ENCODE measurements at regions not wholly inside any gene's neighbourhood (a gene's known extent, or its start where the extent isn't known, plus 50 kb on each side); places are given as distances from the start of the nearest gene placed in this dataset.

- H3K36me3 ChIP-seq (ENCODE audit: insufficient read depth): no peaks in the 10 kb centered on the region
Measured at GRCh38 chr12:82533341-82533740, 153.4 kb upstream of the TMTC2 start.

More at GRCh38 chr12:82533341-82533740, 153.4 kb upstream of the TMTC2 start:
- Histone ChIP-seq H3K4me3 (no peak overlapping the region), H3K4me2 (no peak overlapping the region), H3K27ac (ENCODE audit: low read depth) (no peak overlapping the region), H2AFZ (no peak overlapping the region), H3K79me2 (replicated peaks; ENCODE audit: insufficient read depth) (no peaks in the 10 kb centered on the region), H4K20me1 (replicated peaks; ENCODE audit: insufficient read depth) (no peaks in the 10 kb centered on the region), H3F3A (replicated peaks; ENCODE audit: low read depth) (no peaks in the 10 kb centered on the region), H3K9me2 (ENCODE audit: insufficient read depth) (no peaks in the 10 kb centered on the region), H3K4me1 (ENCODE audit: insufficient read depth) (no peaks in the 10 kb centered on the region), H3K27me3 (ENCODE audit: insufficient read depth) (no peaks in the 10 kb centered on the region)
- no peak overlapping the region for H3K27ac Mint-ChIP-seq
- peaks cover 4% of the 10 kb centered on the region for H3K27me3 Mint-ChIP-seq (ENCODE audit: insufficient read depth, low read depth, poor library complexity)
- TF ChIP-seq ZNF331 (CRISPR knock-in tag; IDR thresholded peaks at IDR 0.05; ENCODE audit: low read depth): no peak
- no peak for TF ChIP-seq ZNF462 (CRISPR knock-in tag; IDR thresholded peaks at IDR 0.05)
- no peak for TF ChIP-seq NANOG (IDR thresholded peaks at IDR 0.05; ENCODE audit: borderline replicate concordance)
- TF ChIP-seq CTCF (conservative IDR thresholded peaks at IDR 0.05; ENCODE audit: low read depth in 2 of 2): no peak
- TF ChIP-seq, protein P1, sequence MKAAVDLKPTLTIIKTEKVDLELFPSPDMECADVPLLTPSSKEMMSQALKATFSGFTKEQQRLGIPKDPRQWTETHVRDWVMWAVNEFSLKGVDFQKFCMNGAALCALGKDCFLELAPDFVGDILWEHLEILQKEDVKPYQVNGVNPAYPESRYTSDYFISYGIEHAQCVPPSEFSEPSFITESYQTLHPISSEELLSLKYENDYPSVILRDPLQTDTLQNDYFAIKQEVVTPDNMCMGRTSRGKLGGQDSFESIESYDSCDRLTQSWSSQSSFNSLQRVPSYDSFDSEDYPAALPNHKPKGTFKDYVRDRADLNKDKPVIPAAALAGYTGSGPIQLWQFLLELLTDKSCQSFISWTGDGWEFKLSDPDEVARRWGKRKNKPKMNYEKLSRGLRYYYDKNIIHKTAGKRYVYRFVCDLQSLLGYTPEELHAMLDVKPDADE (IDR thresholded peaks at IDR 0.05): no peak
- H3K4me1 Mint-ChIP-seq: no peaks in the 10 kb centered on the region
- peaks cover 4% of the 10 kb centered on the region; the same call in 1 of the 3 replicates for H3K9me3 Mint-ChIP-seq
- DNase-seq (ENCODE audit: low spot score) (no peak), ATAC-seq (no peak)
- H3K4me3 Mint-ChIP-seq: no peak overlapping the region
- no peaks in the 10 kb centered on the region for H3K36me3 Mint-ChIP-seq (ENCODE audit: low read depth)
